GM19397 (cell line): ENCODE measurements at regions not wholly inside any gene's neighbourhood (a gene's known extent, or its start where the extent isn't known, plus 50 kb on each side); places are given as distances from the start of the nearest gene placed in this dataset.
"Not testable (repeated sequence)": the region's sequence is repeated elsewhere in the genome, so short reads cannot be mapped to it uniquely, and the experiment has no call there.

Experiments used
- ATAC-seq: cut with Tn5 transposase; IDR thresholded peaks from one replicate; pipeline ENCODE4 v1.9.1; 2021; ENCODE audit warnings: mild to moderate bottlenecking, moderate library complexity; ENCODE audit not compliant: unreplicated experiment

GRCh38 chr10:64880546-64880945, 1359.3 kb downstream of the REEP3 start:
- ATAC-seq = no peak

- ATAC-seq = no peak
Observed at GRCh38 chr10:64881257-64881656, 1360.1 kb downstream of the REEP3 start.

DNA sequence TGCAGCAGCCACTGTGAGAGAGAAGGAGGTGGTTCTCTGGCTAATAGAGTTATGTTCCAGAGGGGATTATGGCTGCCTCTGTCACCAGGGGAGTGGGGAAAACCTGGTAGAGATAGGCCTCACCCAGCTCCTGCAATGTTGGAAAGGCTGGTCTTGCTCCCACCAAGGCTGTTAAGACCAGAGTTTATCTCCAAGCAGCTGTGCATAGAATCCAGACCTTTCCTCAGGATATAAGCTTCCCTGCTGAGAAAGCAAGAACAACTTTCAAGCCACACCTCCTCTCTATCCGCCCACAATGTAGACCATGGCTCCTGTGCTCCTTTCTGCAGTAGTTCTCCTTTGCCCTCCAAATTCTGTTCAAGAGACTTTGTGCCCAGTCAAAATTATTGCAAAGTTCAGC, 1375.4 kb downstream of the REEP3 start:
- ATAC-seq = no peak

DNA sequence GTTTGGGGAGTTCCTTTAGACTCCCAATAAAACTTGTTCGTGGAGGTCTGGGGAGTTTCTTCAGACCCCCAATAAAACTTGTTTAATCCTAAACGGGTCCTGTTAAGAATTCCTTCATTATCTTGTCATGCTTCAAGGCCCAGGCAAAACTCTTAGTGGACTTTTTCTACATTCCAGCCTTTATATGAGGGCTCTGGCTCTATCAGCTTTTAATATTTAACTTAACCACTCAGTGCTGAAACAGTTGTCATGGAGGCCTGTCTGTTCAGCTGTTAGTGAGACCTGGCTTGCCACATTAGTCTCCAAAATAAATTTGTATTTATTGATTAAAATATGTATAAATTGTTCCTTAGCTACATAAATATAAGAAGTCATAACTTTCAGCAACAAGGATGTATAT, 1385.1 kb downstream of the REEP3 start:
- not testable (repeated sequence) for ATAC-seq

DNA sequence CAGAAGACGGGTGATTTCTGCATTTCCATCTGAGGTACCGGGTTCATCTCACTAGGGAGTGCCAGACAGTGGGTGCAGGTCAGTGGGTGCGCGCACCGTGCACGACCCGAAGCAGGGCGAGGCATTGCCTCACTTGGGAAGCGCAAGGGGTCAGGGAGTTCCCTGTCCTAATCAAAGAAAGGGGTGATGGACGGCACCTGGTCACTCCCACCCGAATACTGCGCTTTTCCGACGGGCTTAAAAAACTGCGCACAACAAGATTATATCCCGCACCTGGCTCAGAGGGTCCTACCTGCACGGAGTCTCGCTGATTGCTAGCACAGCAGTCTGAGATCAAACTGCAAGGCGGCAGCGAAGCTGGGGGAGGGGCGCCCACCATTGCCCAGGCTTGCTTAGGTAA, 1403.1 kb downstream of the REEP3 start:
- ATAC-seq = not testable (repeated sequence)

GRCh38 chr10:64952042-64952441, 1430.8 kb downstream of the REEP3 start:
- no peak for ATAC-seq

DNA sequence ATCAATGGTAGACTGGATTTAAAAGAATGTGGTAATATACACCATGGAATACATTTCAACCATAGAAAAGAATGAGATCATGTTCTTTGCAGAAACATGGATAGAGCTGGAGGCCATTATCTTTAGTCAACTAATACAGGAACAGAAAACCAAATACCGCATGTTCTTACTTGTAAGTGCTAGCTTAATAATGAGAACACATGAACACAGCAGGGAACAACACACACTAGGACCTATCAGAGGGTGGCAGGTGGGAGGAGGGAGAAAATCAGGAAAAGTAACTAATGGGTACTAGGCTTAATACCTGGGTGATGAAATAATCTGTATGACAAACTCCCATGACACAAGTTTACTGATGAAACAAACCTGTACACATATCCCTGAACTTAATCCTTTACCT, 1435.2 kb downstream of the REEP3 start:
- ATAC-seq = no peak

DNA sequence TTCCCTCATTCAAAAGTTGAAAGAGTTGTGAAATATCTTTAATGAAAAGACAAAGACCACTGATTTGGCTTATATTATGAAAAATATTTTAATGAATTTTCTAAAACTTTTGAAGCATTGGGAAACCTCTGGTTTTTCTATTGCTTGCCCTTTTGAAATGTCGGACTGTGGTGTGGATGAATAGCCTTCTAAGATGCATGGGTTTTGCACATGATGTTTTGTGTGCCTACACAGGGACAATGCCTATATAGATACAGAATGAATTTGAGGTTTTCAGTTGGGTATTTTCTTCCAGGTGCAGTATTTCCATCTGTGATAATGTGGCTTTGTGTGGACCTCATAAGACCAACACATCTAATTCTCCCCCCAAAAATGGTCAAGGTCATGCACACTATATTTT, 1437.9 kb downstream of the REEP3 start:
- ATAC-seq = no peak

- ATAC-seq = no peak
Observed at GRCh38 chr10:64959883-64960282, 1438.7 kb downstream of the REEP3 start.

DNA sequence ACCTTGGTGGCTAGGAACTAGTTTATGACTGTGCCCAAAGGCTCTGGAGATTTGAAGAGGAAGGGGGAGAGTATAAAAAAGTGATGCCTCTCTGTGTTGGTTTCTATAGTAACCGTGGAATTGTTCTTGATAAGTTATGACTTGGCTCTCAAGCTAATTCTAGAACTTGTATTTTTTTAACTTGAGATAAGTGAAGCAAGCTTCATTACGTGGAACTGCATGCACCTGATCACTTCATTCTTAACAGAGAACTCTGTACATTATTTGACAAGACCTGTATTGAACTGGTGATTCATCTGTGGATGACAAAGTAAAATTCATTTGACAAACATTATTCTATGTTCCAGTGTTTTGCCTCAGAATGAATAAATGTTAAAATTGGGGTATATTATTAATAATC, 1452.2 kb downstream of the REEP3 start:
- no peak for ATAC-seq

DNA sequence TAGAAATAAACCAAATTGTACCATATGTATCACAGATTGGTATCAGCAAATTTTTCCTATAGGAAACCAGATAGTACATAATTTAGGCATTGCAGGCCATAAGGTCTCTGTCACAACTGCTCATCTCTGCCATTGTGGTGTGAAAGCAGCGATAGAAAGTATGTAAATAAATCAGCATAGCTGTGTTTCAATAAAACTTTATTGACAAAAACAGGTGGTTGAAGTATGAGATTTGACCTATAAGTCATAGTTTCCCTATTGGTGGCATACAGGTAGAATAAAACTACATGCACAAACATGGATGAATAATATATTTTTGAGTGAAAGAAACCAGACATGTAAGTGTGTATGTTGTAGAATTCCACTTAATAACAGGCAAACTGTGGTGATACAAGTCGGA, 1454.9 kb downstream of the REEP3 start:
- ATAC-seq = no peak

DNA sequence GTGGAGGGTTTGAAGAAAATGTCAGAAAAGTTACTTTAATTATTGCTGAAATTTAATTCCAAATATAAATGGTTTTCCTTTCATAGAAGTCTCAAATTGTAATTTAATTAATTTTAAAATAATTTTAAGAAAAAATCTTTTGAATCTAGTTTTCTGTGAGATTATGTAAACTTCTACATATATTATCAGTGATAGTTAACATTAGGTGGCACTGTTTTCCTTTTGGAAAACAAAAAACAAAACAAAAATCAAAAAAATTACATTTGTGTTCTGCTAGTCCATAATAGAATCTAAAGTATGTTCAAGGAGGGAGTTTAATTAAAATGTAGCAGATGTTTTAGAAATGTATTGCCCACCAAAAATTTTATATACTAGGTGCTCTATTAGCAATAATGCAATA, 1456.7 kb downstream of the REEP3 start:
- no peak for ATAC-seq

- ATAC-seq = no peak
Observed at GRCh38 chr10:64996886-64997285, 1475.7 kb downstream of the REEP3 start.

GRCh38 chr10:65010845-65011244, 1489.6 kb downstream of the REEP3 start:
- ATAC-seq = no peak

DNA sequence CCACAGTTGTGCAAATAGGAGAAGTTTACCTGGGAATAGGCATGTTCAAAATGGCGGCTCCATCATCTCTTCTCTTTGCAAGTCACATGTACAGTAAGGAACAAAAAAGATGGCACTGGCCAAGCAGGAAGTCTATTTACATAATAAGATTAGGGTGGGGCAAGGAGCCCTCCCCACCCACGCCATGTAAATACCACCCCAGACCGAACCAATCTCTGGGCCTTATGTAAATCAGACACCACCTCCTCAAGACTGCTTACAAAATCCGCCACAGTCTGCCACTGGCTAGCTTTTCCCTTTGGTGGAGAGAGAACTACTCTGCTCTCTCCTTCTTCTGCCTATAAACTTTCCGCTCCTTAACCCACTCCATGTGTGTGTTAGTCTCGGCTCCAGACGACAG, 1496.3 kb downstream of the REEP3 start:
- no peak for ATAC-seq

GRCh38 chr10:65024886-65025285, 1503.7 kb downstream of the REEP3 start:
- no peak for ATAC-seq

GRCh38 chr10:65030263-65030662, 1509.1 kb downstream of the REEP3 start:
- no peak for ATAC-seq

DNA sequence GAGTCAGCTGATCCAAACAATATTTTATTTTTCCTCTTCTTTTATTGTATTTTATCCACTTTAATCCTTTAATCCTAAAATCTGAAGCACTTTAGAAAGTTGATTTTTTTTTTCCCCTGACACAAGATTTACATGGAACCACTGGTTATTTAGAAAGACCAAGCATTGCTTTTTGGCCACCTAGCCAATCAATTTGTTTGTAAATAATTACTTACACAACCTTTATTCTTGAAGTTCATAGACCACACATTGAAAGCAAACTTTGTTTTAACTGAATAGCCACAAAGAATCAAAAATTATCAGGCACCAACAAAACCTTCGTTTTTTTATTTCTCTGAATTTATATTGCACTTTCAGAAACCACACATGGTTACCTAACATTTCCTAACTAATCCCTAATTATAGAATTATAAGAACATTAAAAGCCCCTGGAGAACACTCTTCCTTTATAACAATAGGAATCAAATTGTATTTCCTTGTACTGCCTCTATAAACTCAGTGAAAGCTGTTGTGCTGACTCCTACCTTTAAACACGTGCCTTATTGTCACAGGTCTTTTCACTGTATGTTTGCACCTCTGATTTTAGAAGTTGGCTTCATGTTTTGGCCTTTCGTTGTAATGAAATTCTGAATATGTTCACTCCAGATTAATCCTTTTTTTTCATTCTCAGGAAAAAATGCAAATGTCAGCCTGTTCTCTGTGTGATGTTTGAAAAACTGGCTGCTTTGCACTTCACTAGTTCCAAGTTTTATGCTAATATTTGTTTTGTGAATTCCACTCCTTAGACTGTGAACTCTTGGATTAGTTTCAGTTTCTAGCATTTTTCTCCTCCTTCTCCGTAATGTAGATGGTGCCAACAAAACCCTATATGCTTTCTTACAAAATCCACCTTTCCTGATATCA, 1511.9 kb downstream of the REEP3 start:
- ATAC-seq = no peak

GRCh38 chr10:65033957-65034356, 1512.8 kb downstream of the REEP3 start:
- no peak for ATAC-seq

- ATAC-seq = no peak
Observed at GRCh38 chr10:65040796-65041195, 1519.6 kb downstream of the REEP3 start.

DNA sequence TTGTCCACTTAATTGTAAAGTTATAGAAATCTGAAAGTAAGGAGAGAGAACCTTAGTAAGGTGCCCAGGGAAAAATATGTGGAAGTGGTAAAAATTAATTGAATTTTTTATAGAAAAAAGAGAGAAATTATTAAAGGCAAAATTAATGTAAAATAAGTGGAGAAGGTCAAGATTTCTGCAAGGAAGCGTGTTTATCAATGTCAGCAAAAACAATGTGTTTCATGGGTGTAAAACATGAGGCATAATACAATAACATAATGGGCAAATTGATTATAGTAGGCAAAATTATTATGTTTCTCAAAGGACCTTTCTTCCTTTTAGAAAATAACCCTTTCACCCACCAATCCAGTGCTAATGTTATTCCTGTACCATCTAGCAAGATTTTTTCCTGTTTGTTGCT, 1520.1 kb downstream of the REEP3 start:
- ATAC-seq = no peak

DNA sequence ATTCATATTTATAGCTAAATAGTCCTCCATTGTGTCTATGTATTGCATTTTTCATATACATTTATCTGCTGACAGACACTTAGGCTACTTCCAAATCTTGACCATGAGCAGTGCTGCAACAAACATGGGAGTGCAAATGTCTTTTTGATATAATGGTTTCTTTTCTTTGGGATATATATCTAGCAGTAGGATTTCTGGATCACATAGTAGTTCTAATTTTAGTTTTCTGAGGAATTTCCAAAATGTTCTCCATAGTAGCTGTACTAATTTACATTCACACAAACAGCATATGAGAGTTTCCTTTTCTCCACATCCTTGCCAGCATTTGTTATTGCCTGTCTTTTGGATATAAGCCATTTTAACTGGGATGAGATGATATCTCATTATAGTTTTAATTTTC, 1521.3 kb downstream of the REEP3 start:
- ATAC-seq = no peak

DNA sequence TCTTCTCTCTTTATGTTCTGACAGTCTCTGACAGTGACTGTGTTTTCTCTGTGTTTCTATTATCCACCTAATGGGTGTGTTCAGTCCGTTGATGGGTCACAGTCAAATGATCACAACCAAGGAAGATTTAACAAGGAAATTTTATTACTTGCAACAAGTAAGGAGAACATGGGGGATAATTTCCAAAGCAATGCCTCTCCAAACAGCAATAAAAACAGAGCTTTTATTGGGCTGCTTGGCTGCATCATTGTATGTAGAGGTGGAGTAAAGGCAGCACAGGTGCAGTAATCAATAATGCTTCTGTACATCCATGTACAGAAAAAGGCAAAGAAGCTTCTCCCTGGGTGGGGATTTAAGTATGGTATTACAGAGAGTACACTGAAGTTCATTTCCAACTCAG, 1525.6 kb downstream of the REEP3 start:
- ATAC-seq = no peak
